HCT116 (cell line): ENCODE measurements at regions not wholly inside any gene's neighbourhood (a gene's known extent, or its start where the extent isn't known, plus 50 kb on each side); places are given as distances from the start of the nearest gene placed in this dataset.

ENCODE experiments used
- ATAC-seq: fragments of 200-7000 bp; cut with Tn5 transposase; 2 replicates; pipeline ENCODE4 v1.9.1; 2020; ENCODE audit warnings: mild to moderate bottlenecking, moderate library complexity
- BruUV-seq: library from RNA; stranded (reverse); fragments of 400-500 nt; replicated peaks from 2 replicates; lab custom pipeline; 2021; lab: Mats Ljungman, UMichigan
- CTCF ChIA-PET: fragments of 300-600 bp; sonication (Branson Sonifier 250); formaldehyde crosslinking; loops from one replicate; lab custom pipeline; 2021; ENCODE audit warnings: antibody characterized with exemption; lab: Charles Lee
- POLR2A ChIA-PET: fragments of 300-600, 350-600 bp; sonication (Branson Sonifier 250); formaldehyde crosslinking; loops from one replicate; lab custom pipeline; 2021; ENCODE audit warnings: antibody characterized with exemption; lab: Charles Lee
- RAD21 ChIA-PET, 2 experiments: fragments of 300-600 bp; sonication (Branson Sonifier 250); formaldehyde crosslinking; loops; one replicate each; lab custom pipeline; 2023; ENCODE audit warnings: low total read pairs in 2 of 2; ENCODE audit not compliant: uncharacterized antibody in 2 of 2, unreplicated experiment in 2 of 2, low non-redundant PET in 1 of 2; lab: Charles Lee
- DNase-seq: peaks from one replicate; pipeline ENCODE4 v3.0.0-alpha.2; 2010; ENCODE audit warnings: low read depth, low spot score
- H2AFZ ChIP-seq: fragments of 200-600 bp; shearing (Covaris generic), sonication (generic); 2 replicates; pipeline ENCODE4 v1.6.1; 2017; ENCODE audit warnings: low read depth, mixed run types, mixed read lengths, antibody characterized with exemption, low read length; ENCODE audit not compliant: poor library complexity, severe bottlenecking
- H3K27ac ChIP-seq: 2 replicates; pipeline ENCODE4 v1.5.1; 2012; ENCODE audit warnings: low read depth, low read length
- H3K27me3 ChIP-seq: fragments of 200-600 bp; sonication (generic); 2 replicates; pipeline ENCODE4 v1.6.1; 2016; ENCODE audit warnings: mixed run types, low read length, mixed read lengths; ENCODE audit not compliant: insufficient read depth
- H3K36me3 ChIP-seq, 2 experiments: fragments of 200-500 bp in 1 of 2; fragments of 200-600 bp in 1 of 2; sonication (Bioruptor generic) in 1 of 2; sonication (generic) in 1 of 2; 2 replicates each; pipeline versions ENCODE4 v1.5.1 to v1.6.1; 2014 to 2016; ENCODE audit warnings: low read length in 2 of 2, inconsistent platforms in 1 of 2, mixed read lengths in 1 of 2, mixed run types in 1 of 2; ENCODE audit not compliant: insufficient read depth in 2 of 2, control insufficient read depth in 1 of 2
- H3K4me1 ChIP-seq, 2 experiments: fragments of 200-600 bp in 1 of 2; sonication (generic) in 1 of 2; 2 replicates each; pipeline versions ENCODE4 v1.5.1 to v1.6.1; 2012 to 2017; ENCODE audit warnings: low read length in 2 of 2, inconsistent platforms in 1 of 2, mild to moderate bottlenecking in 1 of 2, mixed read lengths in 1 of 2, mixed run types in 1 of 2, moderate library complexity in 1 of 2; ENCODE audit not compliant: insufficient read depth in 2 of 2, control insufficient read depth in 1 of 2
- H3K4me2 ChIP-seq: fragments of 200-600 bp; sonication (generic); 2 replicates; pipeline ENCODE4 v1.6.1; 2017; ENCODE audit warnings: mixed run types, low read length, mixed read lengths
- H3K4me3 ChIP-seq, 2 experiments: fragments of 200-600 bp in 1 of 2; sonication (generic) in 1 of 2; replicated peaks in 1 of 2; 2 replicates each; pipeline ENCODE4 v1.5.1; 2011 to 2016; ENCODE audit warnings: low read length in 2 of 2, control low read depth in 1 of 2, low read depth in 1 of 2, mild to moderate bottlenecking in 1 of 2, mixed read lengths in 1 of 2, mixed run types in 1 of 2
- H3K79me2 ChIP-seq: fragments of 200-600 bp; sonication (generic); 2 replicates; pipeline ENCODE4 v1.6.1; 2017; ENCODE audit warnings: mild to moderate bottlenecking, mixed run types, low read length, moderate library complexity, mixed read lengths; ENCODE audit not compliant: insufficient read depth
- H3K9ac ChIP-seq: fragments of 200-600 bp; sonication (generic); 2 replicates; pipeline ENCODE4 v1.6.1; 2016; ENCODE audit warnings: low read length, mixed read lengths
- H3K9me2 ChIP-seq: fragments of 200-600 bp; sonication (generic), shearing (Covaris generic); 2 replicates; pipeline ENCODE4 v1.6.1; 2017; ENCODE audit warnings: mixed run types, mild to moderate bottlenecking, moderate library complexity; ENCODE audit not compliant: insufficient read depth
- H3K9me3 ChIP-seq, 2 experiments: fragments of 200-500 bp in 1 of 2; fragments of 200-600 bp in 1 of 2; sonication (Bioruptor generic) in 1 of 2; sonication (generic) in 1 of 2; 2 replicates each; pipeline ENCODE4 v1.6.1; 2014 to 2017; ENCODE audit warnings: low read length in 2 of 2, mixed read lengths in 2 of 2, inconsistent platforms in 1 of 2, low read depth in 1 of 2, mild to moderate bottlenecking in 1 of 2, mixed run types in 1 of 2, moderate library complexity in 1 of 2; ENCODE audit not compliant: control insufficient read depth in 1 of 2, insufficient read depth in 1 of 2
- H4K20me1 ChIP-seq: fragments of 200-600 bp; sonication (generic), shearing (Covaris generic); 2 replicates; pipeline ENCODE4 v1.6.1; 2017; ENCODE audit warnings: mixed run types, mild to moderate bottlenecking, moderate library complexity; ENCODE audit not compliant: insufficient read depth
- ATF3 ChIP-seq: IDR thresholded peaks from 2 replicates; pipeline ENCODE4 v1.6.1; 2012
- CBX3 ChIP-seq: IDR thresholded peaks from 2 replicates; pipeline ENCODE4 v1.6.1; 2012; ENCODE audit warnings: low read depth
- CEBPB ChIP-seq: IDR thresholded peaks from 2 replicates; pipeline ENCODE4 v1.6.1; 2012; ENCODE audit warnings: low read depth
- EGR1 ChIP-seq: IDR thresholded peaks from 2 replicates; pipeline ENCODE4 v1.6.1; 2012; ENCODE audit warnings: low read depth
- ELF1 ChIP-seq: IDR thresholded peaks from 2 replicates; pipeline ENCODE4 v1.6.1; 2012; ENCODE audit warnings: low read depth, borderline replicate concordance
- EZH2 ChIP-seq: fragments of 200-600 bp; sonication (generic); IDR thresholded peaks from 2 replicates; pipeline ENCODE4 v1.6.1; 2017; ENCODE audit warnings: antibody characterized with exemption, mixed run types
- EZH2phosphoT487 ChIP-seq: fragments of 200-600 bp; IDR thresholded peaks from 2 replicates; pipeline ENCODE4 v1.6.1; 2018; ENCODE audit warnings: antibody characterized with exemption, borderline replicate concordance
- FOSL1 ChIP-seq: IDR thresholded peaks from 2 replicates; pipeline ENCODE4 v1.6.1; 2012; ENCODE audit warnings: low read depth
- JUND ChIP-seq: IDR thresholded peaks from 2 replicates; pipeline ENCODE4 v1.6.1; 2012
- MAX ChIP-seq: IDR thresholded peaks from 2 replicates; pipeline ENCODE4 v1.6.1; 2012
- POLR2A ChIP-seq: IDR thresholded peaks from 2 replicates; pipeline ENCODE4 v1.7.0; 2011; ENCODE audit warnings: borderline replicate concordance; ENCODE audit not compliant: insufficient read depth, insufficient read length; ENCODE audit errors: extremely low read depth
- POLR2AphosphoS5 ChIP-seq: IDR thresholded peaks from 2 replicates; pipeline ENCODE4 v1.6.1; 2011; ENCODE audit warnings: mild to moderate bottlenecking, low read depth, low read length, moderate library complexity
- SIN3A ChIP-seq: IDR thresholded peaks from 2 replicates; pipeline ENCODE4 v1.6.1; 2012; ENCODE audit warnings: low read depth
- SRF ChIP-seq: IDR thresholded peaks from 2 replicates; pipeline ENCODE4 v1.6.1; 2012; ENCODE audit warnings: low read depth
- TCF7L2 ChIP-seq: IDR thresholded peaks from 2 replicates; pipeline ENCODE4 v1.7.0; 2011; ENCODE audit warnings: borderline replicate concordance, inconsistent platforms; ENCODE audit not compliant: insufficient read depth, insufficient read length; ENCODE audit errors: extremely low read depth
- YY1 ChIP-seq: IDR thresholded peaks from 2 replicates; pipeline ENCODE4 v1.6.1; 2011; ENCODE audit warnings: low read length, low read depth, moderate library complexity, mild to moderate bottlenecking; ENCODE audit not compliant: insufficient replicate concordance; ENCODE audit errors: extremely low read depth
- ZFX ChIP-seq: fragments of 450-650 bp; IDR thresholded peaks from 2 replicates; pipeline ENCODE4 v1.6.1; 2017
- ZNF274 ChIP-seq: fragments of 200-500 bp; sonication (Bioruptor generic); IDR thresholded peaks from 2 replicates; pipeline ENCODE4 v1.6.1; 2014; ENCODE audit warnings: mild to moderate bottlenecking, low read depth, low read length, inconsistent platforms
- intact Hi-C: fragments of 100-400 bp; cut with micrococcal nuclease; formaldehyde crosslinking; loops from 2 replicates; pipeline ENCODE4 v1.10.0; 2022
- TF ChIP-seq, protein P1 (sequence below): IDR thresholded peaks from 2 replicates; pipeline ENCODE4 v1.6.1; 2011; ENCODE audit warnings: mild to moderate bottlenecking, low read length, moderate library complexity; ENCODE audit not compliant: insufficient replicate concordance; ENCODE audit errors: extremely low read depth
- TF ChIP-seq, protein P2 (sequence below): IDR thresholded peaks from 2 replicates; pipeline ENCODE4 v1.6.1; 2012; ENCODE audit warnings: low read depth

DNA sequence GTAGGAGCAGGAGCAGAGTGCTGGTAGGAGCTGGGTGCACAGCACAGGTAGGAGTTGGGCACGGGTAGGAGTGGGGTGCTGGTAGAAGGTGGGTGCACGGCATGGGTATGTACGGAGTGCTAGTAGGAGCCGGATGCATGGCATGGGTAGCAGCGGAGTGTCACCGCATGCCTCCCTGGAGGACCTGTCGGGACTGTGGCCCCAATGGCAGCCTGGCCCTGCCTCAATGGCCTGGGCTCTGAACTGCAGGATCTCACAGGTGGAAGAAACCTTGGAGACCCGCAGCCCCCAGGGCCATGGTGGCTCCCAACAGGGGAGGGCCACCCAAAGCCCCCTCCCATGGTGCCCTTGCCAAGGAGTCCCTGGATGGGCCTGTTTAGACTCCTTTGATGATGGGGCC is 1146.0 kb downstream of the UQCRFS1 start:
- no peak overlapping the region for H3K9ac ChIP-seq
- no peak overlapping the region for H3K27ac ChIP-seq
- H2AFZ ChIP-seq, result no peak overlapping the region
- H3K9me3 ChIP-seq, result peaks cover 21 to 30% of the 10 kb centered on the region in 2 experiments; a peak in 2 of 4 replicates
- ChIA-PET RAD21 (no interaction called here), POLR2A (no interaction called here)
- no peak for TF ChIP-seq EGR1
- no peak for TF ChIP-seq JUND
- no peak for TF ChIP-seq POLR2AphosphoS5
- TF ChIP-seq ATF3, result no peak
- no peak for TF ChIP-seq SIN3A
- TF ChIP-seq YY1, result no peak
- TF ChIP-seq FOSL1, result no peak
- no peak for TF ChIP-seq ZNF274
- TF ChIP-seq CEBPB, result no peak
- TF ChIP-seq, protein P1, sequence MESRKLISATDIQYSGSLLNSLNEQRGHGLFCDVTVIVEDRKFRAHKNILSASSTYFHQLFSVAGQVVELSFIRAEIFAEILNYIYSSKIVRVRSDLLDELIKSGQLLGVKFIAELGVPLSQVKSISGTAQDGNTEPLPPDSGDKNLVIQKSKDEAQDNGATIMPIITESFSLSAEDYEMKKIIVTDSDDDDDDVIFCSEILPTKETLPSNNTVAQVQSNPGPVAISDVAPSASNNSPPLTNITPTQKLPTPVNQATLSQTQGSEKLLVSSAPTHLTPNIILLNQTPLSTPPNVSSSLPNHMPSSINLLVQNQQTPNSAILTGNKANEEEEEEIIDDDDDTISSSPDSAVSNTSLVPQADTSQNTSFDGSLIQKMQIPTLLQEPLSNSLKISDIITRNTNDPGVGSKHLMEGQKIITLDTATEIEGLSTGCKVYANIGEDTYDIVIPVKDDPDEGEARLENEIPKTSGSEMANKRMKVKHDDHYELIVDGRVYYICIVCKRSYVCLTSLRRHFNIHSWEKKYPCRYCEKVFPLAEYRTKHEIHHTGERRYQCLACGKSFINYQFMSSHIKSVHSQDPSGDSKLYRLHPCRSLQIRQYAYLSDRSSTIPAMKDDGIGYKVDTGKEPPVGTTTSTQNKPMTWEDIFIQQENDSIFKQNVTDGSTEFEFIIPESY, result no peak
- TF ChIP-seq ELF1, result no peak
- TF ChIP-seq MAX, result no peak
- no peak for TF ChIP-seq EZH2
- TF ChIP-seq, protein P2, sequence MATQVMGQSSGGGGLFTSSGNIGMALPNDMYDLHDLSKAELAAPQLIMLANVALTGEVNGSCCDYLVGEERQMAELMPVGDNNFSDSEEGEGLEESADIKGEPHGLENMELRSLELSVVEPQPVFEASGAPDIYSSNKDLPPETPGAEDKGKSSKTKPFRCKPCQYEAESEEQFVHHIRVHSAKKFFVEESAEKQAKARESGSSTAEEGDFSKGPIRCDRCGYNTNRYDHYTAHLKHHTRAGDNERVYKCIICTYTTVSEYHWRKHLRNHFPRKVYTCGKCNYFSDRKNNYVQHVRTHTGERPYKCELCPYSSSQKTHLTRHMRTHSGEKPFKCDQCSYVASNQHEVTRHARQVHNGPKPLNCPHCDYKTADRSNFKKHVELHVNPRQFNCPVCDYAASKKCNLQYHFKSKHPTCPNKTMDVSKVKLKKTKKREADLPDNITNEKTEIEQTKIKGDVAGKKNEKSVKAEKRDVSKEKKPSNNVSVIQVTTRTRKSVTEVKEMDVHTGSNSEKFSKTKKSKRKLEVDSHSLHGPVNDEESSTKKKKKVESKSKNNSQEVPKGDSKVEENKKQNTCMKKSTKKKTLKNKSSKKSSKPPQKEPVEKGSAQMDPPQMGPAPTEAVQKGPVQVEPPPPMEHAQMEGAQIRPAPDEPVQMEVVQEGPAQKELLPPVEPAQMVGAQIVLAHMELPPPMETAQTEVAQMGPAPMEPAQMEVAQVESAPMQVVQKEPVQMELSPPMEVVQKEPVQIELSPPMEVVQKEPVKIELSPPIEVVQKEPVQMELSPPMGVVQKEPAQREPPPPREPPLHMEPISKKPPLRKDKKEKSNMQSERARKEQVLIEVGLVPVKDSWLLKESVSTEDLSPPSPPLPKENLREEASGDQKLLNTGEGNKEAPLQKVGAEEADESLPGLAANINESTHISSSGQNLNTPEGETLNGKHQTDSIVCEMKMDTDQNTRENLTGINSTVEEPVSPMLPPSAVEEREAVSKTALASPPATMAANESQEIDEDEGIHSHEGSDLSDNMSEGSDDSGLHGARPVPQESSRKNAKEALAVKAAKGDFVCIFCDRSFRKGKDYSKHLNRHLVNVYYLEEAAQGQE, result no peak
- no peak for TF ChIP-seq CBX3
- TF ChIP-seq POLR2A, result no peak
- TF ChIP-seq EZH2phosphoT487, result no peak
- no peak for TF ChIP-seq ZFX
- TF ChIP-seq TCF7L2, result no peak
- TF ChIP-seq SRF, result no peak
- TF ChIP-seq, all 23 proteins: peak for 0
- DNase-seq (no peak), ATAC-seq (no peak)
- CTCF ChIA-PET, result no interaction called here
- Histone ChIP-seq H3K4me2 (no peak overlapping the region), H3K4me3 (no peak overlapping the region), H3K79me2 (no peaks in the 10 kb centered on the region), H3K9me2 (no peaks in the 10 kb centered on the region), H4K20me1 (no peaks in the 10 kb centered on the region), H3K27me3 (no peaks in the 10 kb centered on the region), H3K36me3 (no peaks in the 10 kb centered on the region), H3K4me1 (no peaks in the 10 kb centered on the region)
- intact Hi-C loops, result no loop called here
- no TSS peak for BruUV-seq
